Smooth muscle cell (in vitro differentiated cells): ENCODE measurements at regions not wholly inside any gene's neighbourhood (a gene's known extent, or its start where the extent isn't known, plus 50 kb on each side); places are given as distances from the start of the nearest gene placed in this dataset.

Experiments
- DNase-seq: peaks from one replicate; lab custom pipeline; 2025; ENCODE audit not compliant: unreplicated experiment; lab: John Stamatoyannopoulos, UW
- H2AFZ ChIP-seq: fragments of 200-600 bp; sonication (generic); 2 replicates; pipeline ENCODE4 v1.6.0; 2016; ENCODE audit warnings: antibody characterized with exemption, low read depth, mild to moderate bottlenecking
- H3F3A ChIP-seq: fragments of 200-600 bp; sonication (generic); 2 replicates; pipeline ENCODE4 v1.6.0; 2017; ENCODE audit warnings: antibody characterized with exemption, low read depth
- H3K27ac ChIP-seq: fragments of 200-600 bp; sonication (generic); 2 replicates; pipeline ENCODE4 v1.5.1; 2016; ENCODE audit warnings: low read depth, mild to moderate bottlenecking
- H3K27me3 ChIP-seq: fragments of 200-600 bp; sonication (generic); 2 replicates; pipeline ENCODE4 v1.6.1; 2016; ENCODE audit warnings: low read depth, mild to moderate bottlenecking
- H3K36me3 ChIP-seq: fragments of 200-600 bp; sonication (generic); 2 replicates; pipeline ENCODE4 v1.5.1; 2016; ENCODE audit warnings: low read depth
- H3K4me1 ChIP-seq: fragments of 200-600 bp; sonication (generic); 2 replicates; pipeline ENCODE4 v1.5.1; 2016; ENCODE audit warnings: low read depth
- H3K4me2 ChIP-seq: fragments of 200-600 bp; sonication (generic); 2 replicates; pipeline ENCODE4 v1.6.0; 2016; ENCODE audit warnings: mild to moderate bottlenecking
- H3K4me3 ChIP-seq: fragments of 200-600 bp; sonication (generic); 2 replicates; pipeline ENCODE4 v1.5.1; 2016; ENCODE audit warnings: mild to moderate bottlenecking
- H3K79me2 ChIP-seq: fragments of 200-600 bp; sonication (generic); 2 replicates; pipeline ENCODE4 v1.6.0; 2016; ENCODE audit warnings: low read depth, mild to moderate bottlenecking
- H3K9ac ChIP-seq: fragments of 200-600 bp; sonication (generic); 2 replicates; pipeline ENCODE4 v1.6.0; 2016; ENCODE audit warnings: low read depth
- H3K9me3 ChIP-seq: fragments of 200-600 bp; sonication (generic); replicated peaks from 2 replicates; pipeline ENCODE4 v1.5.1; 2016; ENCODE audit warnings: low read depth
- H4K20me1 ChIP-seq: fragments of 200-600 bp; sonication (generic); 2 replicates; pipeline ENCODE4 v1.6.0; 2016; ENCODE audit warnings: low read depth
- WGBS: methylation state at CpG from one replicate; pipeline ENCODE4 v1.1.7; 2016; ENCODE audit warnings: low lambda C conversion rate; 5-methylcytosine and 5-hydroxymethylcytosine counted together
- TF ChIP-seq, protein P1 (sequence below): fragments of 200-600 bp; sonication (generic); IDR thresholded peaks from 2 replicates; pipeline ENCODE4 v1.5.1; 2017; ENCODE audit warnings: borderline replicate concordance, mild to moderate bottlenecking, antibody characterized with exemption; ENCODE audit not compliant: insufficient read depth, poor library complexity, severe bottlenecking

DNA sequence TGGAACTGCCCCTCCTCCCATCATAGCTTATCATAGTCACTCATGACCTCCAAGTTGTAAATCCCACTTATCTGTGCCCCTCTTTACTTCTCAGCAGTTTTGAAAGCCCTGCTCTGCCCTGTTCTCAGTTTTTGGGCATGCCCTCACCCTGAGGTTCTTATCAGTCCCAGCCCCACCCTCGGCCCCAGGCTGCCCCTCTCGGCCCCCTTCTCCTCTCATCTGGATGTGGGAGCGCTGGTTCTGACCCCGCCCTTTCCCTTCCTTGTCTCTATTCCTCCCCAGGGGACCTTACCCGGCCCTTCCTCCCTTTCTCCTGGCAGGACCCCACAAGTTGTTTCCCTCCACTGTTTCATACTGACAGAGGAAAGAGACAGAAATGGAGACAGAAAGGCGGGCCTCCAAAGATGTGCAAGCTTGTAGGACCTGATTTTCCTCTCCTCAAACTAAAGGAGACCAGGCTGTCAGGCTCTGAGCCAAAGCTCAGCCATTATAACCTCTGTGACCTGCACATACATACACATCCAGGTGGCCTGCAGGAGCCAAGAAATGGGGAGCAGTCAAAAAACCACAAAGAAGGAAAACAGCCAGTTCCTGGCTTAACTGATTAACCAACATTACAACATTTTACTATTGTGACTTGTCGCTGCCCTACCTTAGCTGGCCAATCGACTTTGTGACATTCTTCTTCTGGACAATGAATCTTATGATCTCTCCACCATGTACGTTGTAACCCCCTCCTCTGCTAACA, 171.0 kb upstream of the HS6ST1 start:
- Histone ChIP-seq H3K9ac (no peak overlapping the region), H3F3A (no peaks in the 10 kb centered on the region), H3K79me2 (no peaks in the 10 kb centered on the region), H2AFZ (no peak overlapping the region), H3K9me3 (no peaks in the 10 kb centered on the region), H3K27ac (no peak overlapping the region), H3K4me3 (no peak overlapping the region), H4K20me1 (no peaks in the 10 kb centered on the region), H3K27me3 (peaks cover 10% of the 10 kb centered on the region), H3K4me1 (no peaks in the 10 kb centered on the region), H3K36me3 (no peaks in the 10 kb centered on the region), H3K4me2 (no peak overlapping the region)
- TF ChIP-seq, protein P1, sequence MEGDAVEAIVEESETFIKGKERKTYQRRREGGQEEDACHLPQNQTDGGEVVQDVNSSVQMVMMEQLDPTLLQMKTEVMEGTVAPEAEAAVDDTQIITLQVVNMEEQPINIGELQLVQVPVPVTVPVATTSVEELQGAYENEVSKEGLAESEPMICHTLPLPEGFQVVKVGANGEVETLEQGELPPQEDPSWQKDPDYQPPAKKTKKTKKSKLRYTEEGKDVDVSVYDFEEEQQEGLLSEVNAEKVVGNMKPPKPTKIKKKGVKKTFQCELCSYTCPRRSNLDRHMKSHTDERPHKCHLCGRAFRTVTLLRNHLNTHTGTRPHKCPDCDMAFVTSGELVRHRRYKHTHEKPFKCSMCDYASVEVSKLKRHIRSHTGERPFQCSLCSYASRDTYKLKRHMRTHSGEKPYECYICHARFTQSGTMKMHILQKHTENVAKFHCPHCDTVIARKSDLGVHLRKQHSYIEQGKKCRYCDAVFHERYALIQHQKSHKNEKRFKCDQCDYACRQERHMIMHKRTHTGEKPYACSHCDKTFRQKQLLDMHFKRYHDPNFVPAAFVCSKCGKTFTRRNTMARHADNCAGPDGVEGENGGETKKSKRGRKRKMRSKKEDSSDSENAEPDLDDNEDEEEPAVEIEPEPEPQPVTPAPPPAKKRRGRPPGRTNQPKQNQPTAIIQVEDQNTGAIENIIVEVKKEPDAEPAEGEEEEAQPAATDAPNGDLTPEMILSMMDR, result no peak
- DNase-seq, result no peak
- 66% methylated on average over 9 of the region's 9 CpGs for WGBS

DNA sequence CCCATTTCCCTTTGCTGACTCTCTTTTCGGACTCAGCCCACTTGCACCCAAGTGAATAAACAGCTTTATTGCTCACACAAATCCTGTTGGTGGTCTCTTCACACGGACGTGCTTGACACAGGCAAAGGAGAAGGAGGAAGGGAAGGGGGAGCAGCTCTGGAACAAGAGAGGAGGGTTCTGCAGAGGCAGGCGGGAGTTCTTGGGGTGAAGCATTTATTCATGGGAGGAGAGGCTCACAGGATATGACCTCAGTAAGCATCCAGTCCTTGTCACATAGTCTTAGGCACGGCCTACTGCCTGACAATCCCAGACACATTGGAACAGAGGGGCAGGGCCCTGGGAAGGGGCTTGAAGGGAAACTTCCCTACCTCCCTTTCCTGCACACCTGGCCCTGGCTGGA, 171.7 kb upstream of the HS6ST1 start:
- DNase-seq, result no peak
- no peaks in the 10 kb centered on the region for H4K20me1 ChIP-seq

DNA sequence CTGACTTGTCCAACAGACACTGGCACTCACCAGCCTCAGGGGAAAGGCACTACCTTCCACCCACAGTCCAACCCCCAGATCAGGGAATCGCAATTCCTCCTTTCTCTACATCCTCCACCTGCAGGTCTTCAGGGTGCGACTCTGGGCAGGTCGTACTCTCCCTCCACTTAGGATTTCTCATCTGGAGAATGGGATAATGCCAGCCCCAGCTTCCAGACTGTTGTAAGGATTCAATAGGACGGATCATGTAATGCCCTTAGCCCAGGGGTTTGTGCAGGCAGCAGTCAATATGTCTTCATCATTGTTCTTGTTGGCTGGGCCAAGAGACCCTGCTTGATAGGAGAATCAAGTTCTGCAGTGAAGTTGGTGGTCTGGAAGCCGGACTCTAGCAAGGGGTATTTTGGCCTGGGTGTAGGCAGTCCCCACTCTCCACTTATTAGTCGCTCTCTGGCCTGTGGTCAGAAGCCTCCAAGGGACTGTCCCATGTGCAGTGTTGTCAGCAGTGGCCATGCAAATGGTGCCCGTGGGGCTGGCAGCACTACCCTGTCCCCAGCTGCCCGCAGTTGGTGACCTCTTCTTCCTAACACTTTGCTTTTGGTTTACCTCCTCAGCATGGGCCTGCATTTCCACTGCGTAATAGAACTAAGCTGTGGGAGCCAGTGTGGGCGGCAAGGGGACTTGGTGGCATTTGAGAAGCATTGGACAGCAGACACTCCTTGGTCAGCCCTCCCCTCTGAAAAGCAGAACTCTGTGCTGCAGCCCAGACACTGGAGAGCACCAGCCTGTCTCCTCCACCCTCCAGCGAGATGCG, 172.4 kb upstream of the HS6ST1 start:
- Histone ChIP-seq H3K9me3 (no peaks in the 10 kb centered on the region), H3K4me2 (no peak overlapping the region), H4K20me1 (no peaks in the 10 kb centered on the region), H3K4me3 (no peak overlapping the region), H3K79me2 (no peaks in the 10 kb centered on the region), H3K36me3 (no peaks in the 10 kb centered on the region), H3K27me3 (peaks cover 10% of the 10 kb centered on the region), H3K4me1 (no peaks in the 10 kb centered on the region), H2AFZ (no peak overlapping the region), H3K27ac (no peak overlapping the region), H3F3A (no peaks in the 10 kb centered on the region), H3K9ac (no peak overlapping the region)
- no peak for DNase-seq
- WGBS, result 79% methylated on average over 12 of the region's 12 CpGs
- TF ChIP-seq, protein P1, result no peak

More for the DNA sequence above, 171.7 kb upstream of the HS6ST1 start:
- no peak overlapping the region for H2AFZ ChIP-seq
- TF ChIP-seq, protein P1, result no peak
- no peak overlapping the region for H3K4me3 ChIP-seq
- H3K4me1 ChIP-seq, result no peaks in the 10 kb centered on the region
- H3K9me3 ChIP-seq, result no peaks in the 10 kb centered on the region
- no peaks in the 10 kb centered on the region for H3K79me2 ChIP-seq
- H3K4me2 ChIP-seq, result no peak overlapping the region
- no peak overlapping the region for H3K9ac ChIP-seq
- H3K27me3 ChIP-seq, result peaks cover 10% of the 10 kb centered on the region
- 76% methylated on average over 5 of the region's 5 CpGs for WGBS
- H3K36me3 ChIP-seq, result no peaks in the 10 kb centered on the region
- no peaks in the 10 kb centered on the region for H3F3A ChIP-seq
- H3K27ac ChIP-seq, result no peak overlapping the region
